HL-60/S4 treated with retinoic acid at 250 ng/mL for 4 days and 3 days (cell line): ENCODE measurements at regions not wholly inside any gene's neighbourhood (a gene's known extent, or its start where the extent isn't known, plus 50 kb on each side); places are given as distances from the start of the nearest gene placed in this dataset.

Experiments
- in situ Hi-C: fragments of 300-500 bp; cut with MboI; formaldehyde crosslinking; loops from 2 replicates; pipeline ENCODE4 v1.7.0; 2022; ENCODE audit warnings: low sequenced_read_pairs

GRCh38 chr5:72623323-72623722 is 116.1 kb upstream of the ZNF366 start:
- in situ Hi-C loops, result loop anchor here (25.0 kb wide), 1 partner anchor 189 kb away; the partner anchor contains the start of gene TNPO1

- in situ Hi-C loops, result loop anchor here (25.0 kb wide), 1 partner anchor 190 kb away; the partner anchor contains the start of gene TNPO1
These were observed 115.1 kb upstream of the ZNF366 start for GRCh38 chr5:72622170-72622760.

- in situ Hi-C loops, result loop anchor here (25.0 kb wide), 1 partner anchor 191 kb away; the partner anchor contains the start of gene TNPO1
These were observed 114.4 kb upstream of the ZNF366 start for GRCh38 chr5:72621576-72621975.

DNA sequence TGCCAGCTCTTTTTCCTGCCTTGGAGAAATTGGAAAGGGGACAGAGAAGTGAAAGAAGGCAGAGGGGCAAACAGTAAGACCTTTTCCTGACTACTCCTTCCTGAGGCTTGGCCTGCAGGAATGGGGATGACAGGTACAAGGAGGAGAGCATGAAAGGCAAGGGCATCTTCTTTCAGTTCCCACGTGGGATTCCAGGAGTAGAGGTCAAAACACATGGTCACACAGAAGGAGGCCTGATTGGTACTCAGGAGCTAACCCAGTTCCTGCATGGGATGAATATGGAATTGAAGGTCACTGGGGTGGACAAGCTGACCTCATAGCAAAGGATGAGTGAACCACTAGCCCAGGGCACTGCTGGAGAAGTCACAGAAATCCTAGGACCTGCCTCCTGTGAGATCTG is 112.5 kb upstream of the ZNF366 start:
- in situ Hi-C loops, result loop anchor here (25.0 kb wide), 1 partner anchor 193 kb away; the partner anchor contains the start of gene TNPO1

DNA sequence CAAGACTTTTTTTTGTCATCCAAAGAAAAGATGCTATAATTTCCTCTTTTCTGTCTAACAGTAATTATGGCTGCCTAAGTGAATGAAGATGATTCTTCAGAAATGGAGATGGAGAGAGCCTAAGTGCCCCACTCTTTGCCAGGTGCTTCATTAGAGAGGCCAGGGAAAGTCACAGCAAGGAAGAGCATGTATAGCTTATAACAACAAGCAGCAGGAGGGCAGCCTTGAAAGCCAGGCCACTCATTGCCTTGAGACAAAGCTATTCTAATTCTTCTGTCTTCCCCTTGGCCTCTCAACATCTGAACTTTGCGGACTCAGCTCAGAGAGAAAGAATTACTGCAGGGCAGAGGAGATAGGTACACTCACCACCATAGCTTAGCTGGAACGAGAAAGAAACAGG is 112.0 kb upstream of the ZNF366 start:
- in situ Hi-C loops, result loop anchor here (25.0 kb wide), 1 partner anchor 193 kb away; the partner anchor contains the start of gene TNPO1

DNA sequence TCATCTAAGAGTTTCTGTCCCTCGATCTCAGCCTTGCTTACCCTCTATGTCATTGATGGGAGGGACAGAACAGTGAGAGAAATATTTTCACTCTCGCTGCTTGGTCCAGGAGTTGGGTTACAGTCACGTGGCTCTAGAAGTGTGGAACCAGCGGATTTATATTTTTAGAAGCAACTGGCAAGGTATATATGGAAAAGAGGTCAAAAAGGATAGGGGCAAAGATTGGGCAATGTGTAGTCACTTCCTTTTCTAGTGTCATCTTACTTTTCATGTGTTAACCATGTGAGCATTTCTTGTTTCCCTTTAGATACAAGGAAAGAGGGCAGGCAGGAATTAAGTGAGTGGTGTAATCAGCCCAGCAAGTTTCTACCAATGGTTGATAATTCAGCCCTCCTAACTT is 111.5 kb upstream of the ZNF366 start:
- in situ Hi-C loops, result loop anchor here (25.0 kb wide), 1 partner anchor 194 kb away; the partner anchor contains the start of gene TNPO1

DNA sequence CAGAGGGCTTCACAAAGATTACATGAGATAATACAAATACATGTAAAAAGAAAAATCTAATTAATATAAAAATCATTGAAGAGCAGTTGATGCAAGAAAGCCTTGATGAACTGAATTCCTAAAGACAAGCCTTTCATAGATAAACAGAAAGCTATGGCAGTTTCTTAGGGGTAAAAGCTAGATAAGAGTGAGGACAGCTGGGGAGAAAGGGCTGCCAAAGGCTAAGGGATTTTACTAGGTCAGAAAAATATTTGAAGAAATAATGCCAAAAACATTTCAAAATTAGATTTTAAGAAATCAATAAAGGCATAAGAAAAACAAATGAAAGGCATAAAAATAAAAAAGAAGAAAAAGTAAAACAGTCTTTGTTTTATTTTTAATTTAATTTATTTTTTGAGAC is 107.9 kb upstream of the ZNF366 start:
- in situ Hi-C loops, result loop anchor here (25.0 kb wide), 1 partner anchor 197 kb away; the partner anchor contains the start of gene TNPO1

DNA sequence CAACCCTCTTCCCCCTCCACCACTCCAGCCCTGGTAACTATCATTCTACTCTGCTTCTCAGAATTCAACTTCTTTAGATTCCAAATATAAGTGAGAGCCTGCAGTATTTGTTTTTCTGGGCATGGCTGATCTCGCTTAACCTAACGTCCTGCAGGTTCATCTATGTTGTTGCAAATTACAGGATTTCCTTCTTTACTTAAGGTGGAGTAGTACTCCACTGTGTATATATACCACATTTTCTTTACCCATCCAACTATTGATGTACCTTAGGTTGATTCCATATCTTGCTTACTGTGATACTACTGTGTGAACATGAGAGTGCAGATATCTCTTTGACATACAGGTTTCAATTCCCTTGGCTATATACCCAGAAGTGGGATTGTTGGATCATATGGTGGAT is 106.3 kb upstream of the ZNF366 start:
- in situ Hi-C loops, result loop anchor here (25.0 kb wide), 1 partner anchor 199 kb away; the partner anchor contains the start of gene TNPO1

DNA sequence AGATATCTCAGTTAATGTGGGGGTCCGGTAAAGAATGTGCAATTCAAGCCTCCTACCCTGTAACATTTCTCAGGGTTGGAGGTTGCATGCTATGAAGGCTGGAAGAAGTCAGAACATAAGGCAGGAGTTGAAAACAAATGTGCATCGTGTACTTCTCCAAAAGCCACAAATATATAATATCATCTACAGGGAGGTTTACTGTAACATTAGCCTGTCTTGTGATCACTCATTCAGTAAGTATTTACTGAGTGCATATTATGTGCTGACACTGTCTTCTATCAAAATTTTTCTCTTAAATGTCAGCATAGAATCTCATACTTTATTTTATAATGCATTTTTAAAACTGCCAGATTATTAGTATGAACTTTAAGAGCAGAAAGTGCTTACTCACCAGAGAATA is 105.6 kb upstream of the ZNF366 start:
- in situ Hi-C loops, result loop anchor here (25.0 kb wide), 1 partner anchor 199 kb away; the partner anchor contains the start of gene TNPO1

DNA sequence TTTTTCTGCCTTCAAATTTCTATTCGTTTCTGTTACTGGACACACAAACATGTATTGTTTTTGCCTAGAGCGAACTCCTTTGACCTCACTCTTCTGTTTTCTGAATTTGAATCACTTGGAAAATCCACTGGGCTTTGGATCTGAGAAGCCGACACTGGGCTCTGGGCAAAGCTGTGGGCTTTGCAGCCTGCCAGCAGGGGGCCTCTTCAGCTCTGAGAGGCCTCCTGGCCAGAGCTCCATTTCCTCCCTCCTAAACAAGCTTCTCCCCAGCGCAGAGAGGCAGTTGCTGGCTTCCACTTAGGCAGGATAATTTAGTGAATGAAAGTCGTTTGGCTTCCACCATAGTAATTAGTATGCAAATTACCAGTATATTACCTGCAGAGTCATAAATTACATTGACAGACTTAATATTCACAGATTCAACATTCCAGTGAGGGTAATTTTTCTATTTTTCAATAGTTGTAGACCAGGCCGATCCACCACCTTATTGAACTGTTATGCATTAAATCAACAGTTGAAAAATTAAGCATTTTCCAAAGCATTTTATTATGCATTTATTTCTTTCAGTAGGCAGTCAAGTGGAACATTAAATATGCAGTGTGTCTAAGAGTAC is 104.0 kb upstream of the ZNF366 start:
- in situ Hi-C loops, result loop anchor here (25.0 kb wide), 1 partner anchor 201 kb away; the partner anchor contains the start of gene TNPO1

GRCh38 chr5:72608926-72609325 is 101.7 kb upstream of the ZNF366 start:
- in situ Hi-C loops, result loop anchor here (25.0 kb wide), 1 partner anchor 203 kb away; the partner anchor contains the start of gene TNPO1

DNA sequence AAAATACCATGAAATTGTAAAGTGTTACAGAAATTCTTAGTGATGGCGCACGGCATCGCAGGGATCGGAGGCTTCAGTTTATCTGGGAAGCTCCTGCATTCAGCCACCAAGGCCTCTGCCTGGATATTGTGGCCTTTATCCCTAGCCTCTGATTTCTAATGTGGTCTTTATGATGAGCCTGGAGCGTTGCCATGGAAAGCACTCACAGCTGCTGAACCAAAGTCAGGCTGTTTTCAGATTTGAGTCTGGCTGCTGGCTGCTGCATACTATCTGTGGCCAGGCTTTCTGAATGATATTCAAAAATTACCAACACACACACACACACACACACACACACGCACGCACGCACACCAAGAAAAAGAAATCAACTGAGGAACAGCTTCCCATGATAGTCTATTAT is 101.1 kb upstream of the ZNF366 start:
- in situ Hi-C loops, result loop anchor here (25.0 kb wide), 1 partner anchor 204 kb away; the partner anchor contains the start of gene TNPO1

GRCh38 chr5:72607381-72607780 is 100.2 kb upstream of the ZNF366 start:
- in situ Hi-C loops, result loop anchor here (25.0 kb wide), 1 partner anchor 205 kb away; the partner anchor contains the start of gene TNPO1

DNA sequence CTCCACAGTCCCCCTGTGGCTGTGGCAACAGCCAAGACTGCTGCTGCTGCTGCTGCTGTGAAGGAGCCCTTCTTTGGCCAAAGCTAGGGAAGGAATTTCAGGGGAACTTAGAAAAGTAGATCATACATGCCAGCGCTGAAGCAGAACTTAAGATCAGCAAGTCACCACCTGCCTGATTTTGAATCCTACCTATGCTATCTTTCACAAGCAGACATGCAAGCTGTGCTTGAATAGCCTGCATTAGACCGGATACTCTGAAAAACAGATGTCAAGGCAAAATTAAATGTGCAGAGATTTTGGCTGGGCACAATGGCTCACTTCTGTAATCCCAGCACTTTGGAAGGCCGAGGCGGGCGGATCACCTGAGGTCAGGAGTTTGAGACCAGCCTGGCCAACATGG is 99.3 kb upstream of the ZNF366 start:
- in situ Hi-C loops, result loop anchor here (25.0 kb wide), 1 partner anchor 206 kb away; the partner anchor contains the start of gene TNPO1

DNA sequence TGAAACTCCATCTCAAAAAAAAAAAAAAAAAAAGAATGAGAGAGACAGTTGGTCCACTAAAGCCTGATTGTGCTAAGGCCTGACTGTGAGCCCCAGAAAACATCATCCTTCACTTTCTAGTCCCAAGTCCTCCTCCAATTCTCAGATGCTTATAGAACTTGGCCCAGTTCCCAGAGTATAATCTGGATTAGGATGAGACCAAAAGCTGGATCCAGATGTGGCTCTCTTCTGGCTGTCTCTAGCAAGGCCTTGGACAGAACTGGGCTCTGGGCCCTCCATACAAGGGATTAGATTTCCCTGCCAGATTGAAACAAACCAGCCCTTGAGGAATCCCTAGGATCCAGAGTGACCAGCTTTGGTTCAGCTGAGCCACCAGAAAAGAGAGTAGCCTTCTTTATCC is 98.4 kb upstream of the ZNF366 start:
- in situ Hi-C loops, result loop anchor here (25.0 kb wide), 1 partner anchor 207 kb away; the partner anchor contains the start of gene TNPO1

- in situ Hi-C loops, result loop anchor here (25.0 kb wide), 1 partner anchor 208 kb away; the partner anchor contains the start of gene TNPO1
These were observed 97.6 kb upstream of the ZNF366 start for GRCh38 chr5:72604798-72605154.

DNA sequence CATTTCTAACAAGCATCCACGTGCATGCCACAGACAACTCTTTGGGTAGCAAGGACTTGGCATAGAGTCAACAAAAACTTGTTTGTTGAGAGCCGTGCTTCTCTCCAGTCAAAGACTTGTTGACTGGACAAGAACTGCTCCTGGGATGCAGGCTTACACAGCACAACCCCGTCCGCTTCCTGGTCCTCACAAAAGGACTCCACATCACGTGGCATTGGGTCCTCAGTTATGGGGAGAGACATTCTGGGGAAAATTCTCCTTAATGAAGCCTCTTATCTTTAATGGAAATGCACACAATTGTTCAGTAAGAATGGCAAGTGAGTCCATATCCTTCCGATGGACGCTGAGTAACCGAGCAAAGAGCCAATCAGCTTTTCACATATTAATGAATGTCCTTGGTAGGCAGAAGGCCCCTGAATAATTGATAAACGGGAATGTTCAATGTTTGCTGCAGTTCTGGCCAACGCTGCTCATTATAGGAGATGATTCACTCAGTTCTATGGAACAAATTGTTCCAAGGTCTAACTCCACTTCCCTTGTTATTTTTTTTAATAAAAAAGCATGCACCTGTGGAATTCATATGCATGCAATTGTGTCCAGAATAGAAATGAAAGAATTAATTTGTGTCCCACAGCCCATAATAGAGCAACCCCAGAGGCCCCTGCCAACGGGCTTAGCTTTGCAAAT is 97.0 kb upstream of the ZNF366 start:
- in situ Hi-C loops, result loop anchor here (25.0 kb wide), 1 partner anchor 208 kb away; the partner anchor contains the start of gene TNPO1

- in situ Hi-C loops, result loop anchor here (25.0 kb wide), 1 partner anchor 209 kb away; the partner anchor contains the start of gene TNPO1
These were observed 95.8 kb upstream of the ZNF366 start for GRCh38 chr5:72602696-72603685.

DNA sequence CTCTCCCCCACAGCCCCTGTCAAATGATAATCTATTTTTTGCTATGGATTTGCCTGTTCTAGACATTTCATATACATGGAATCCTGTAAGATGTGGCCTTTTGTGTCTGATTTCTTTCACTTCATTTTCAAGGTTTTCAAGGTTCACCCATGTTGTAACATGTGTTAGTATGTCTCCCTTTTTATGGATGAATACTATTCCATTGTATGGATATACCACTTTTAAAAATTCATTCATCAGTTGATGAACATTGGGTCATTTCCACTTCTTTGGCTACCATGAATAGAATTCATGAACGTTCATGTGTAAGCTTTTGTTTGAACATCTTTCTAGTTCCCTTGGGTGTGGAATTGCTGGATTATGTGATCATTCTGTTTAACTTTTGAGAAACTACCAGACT is 94.7 kb upstream of the ZNF366 start:
- in situ Hi-C loops, result loop anchor here (25.0 kb wide), 1 partner anchor 210 kb away; the partner anchor contains the start of gene TNPO1
